ENCODE measurements at regions not wholly inside any gene's neighbourhood (a gene's known extent, or its start where the extent isn't known, plus 50 kb on each side); places are given as distances from the start of the nearest gene placed in this dataset.

GRCh38 chr2:78561876-78562275 is 463.6 kb upstream of the REG3G start:
- FAIRE-seq: no peak
- no peak for DNase-seq (ENCODE audit: low spot score)

GRCh38 chr2:78564666-78565065 is 460.8 kb upstream of the REG3G start:
- no peak for FAIRE-seq

GRCh38 chr2:78568782-78569373 is 456.6 kb upstream of the REG3G start:
- no peak for FAIRE-seq
- no peak for DNase-seq (ENCODE audit: low spot score)

More at GRCh38 chr2:78564666-78565065, 460.8 kb upstream of the REG3G start:
- no peak for DNase-seq (ENCODE audit: low spot score)

- FAIRE-seq: no peak
These were observed 449.1 kb upstream of the REG3G start for GRCh38 chr2:78576409-78576808.

GRCh38 chr2:78585871-78586270 is 439.6 kb upstream of the REG3G start:
- FAIRE-seq (no peak), DNase-seq (ENCODE audit: low spot score) (no peak)

More at GRCh38 chr2:78576409-78576808, 449.1 kb upstream of the REG3G start:
- no peak for DNase-seq (ENCODE audit: low spot score)

- no peak for DNase-seq (ENCODE audit: low spot score)
- FAIRE-seq: no peak
These were observed 439.2 kb upstream of the REG3G start for GRCh38 chr2:78586316-78586715.

GRCh38 chr2:78589871-78590270 is 435.6 kb upstream of the REG3G start:
- FAIRE-seq: no peak

GRCh38 chr2:78592491-78592890 is 433.0 kb upstream of the REG3G start:
- FAIRE-seq: no peak
- DNase-seq (ENCODE audit: low spot score): no peak

More at GRCh38 chr2:78589871-78590270, 435.6 kb upstream of the REG3G start:
- no peak for DNase-seq (ENCODE audit: low spot score)

- no peak for DNase-seq (ENCODE audit: low spot score)
- FAIRE-seq: no peak
These were observed 424.4 kb upstream of the REG3G start for GRCh38 chr2:78601113-78601512.

GRCh38 chr2:78602862-78603261 is 422.6 kb upstream of the REG3G start:
- DNase-seq (ENCODE audit: low spot score): no peak
- no peak for FAIRE-seq

- DNase-seq (ENCODE audit: low spot score) (no peak), FAIRE-seq (no peak)
These were observed 418.6 kb upstream of the REG3G start for GRCh38 chr2:78606895-78607294.

GRCh38 chr2:78614726-78615125 is 410.8 kb upstream of the REG3G start:
- DNase-seq (ENCODE audit: low spot score) (no peak), FAIRE-seq (no peak)

GRCh38 chr2:78615956-78616355 is 409.5 kb upstream of the REG3G start:
- DNase-seq (ENCODE audit: low spot score) (no peak), FAIRE-seq (no peak)

GRCh38 chr2:78634425-78634824 is 391.1 kb upstream of the REG3G start:
- FAIRE-seq (no peak), DNase-seq (ENCODE audit: low spot score) (no peak)

- FAIRE-seq: peak; percentile 23
- peak; percentile 21 for DNase-seq (ENCODE audit: low spot score)
These were observed 380.6 kb upstream of the REG3G start for GRCh38 chr2:78644854-78645253.

GRCh38 chr2:78646533-78647364 is 378.8 kb upstream of the REG3G start:
- FAIRE-seq: no peak

GRCh38 chr2:78648558-78648957 is 376.9 kb upstream of the REG3G start:
- DNase-seq (ENCODE audit: low spot score) (no peak), FAIRE-seq (no peak)

More at GRCh38 chr2:78646533-78647364, 378.8 kb upstream of the REG3G start:
- no peak for DNase-seq (ENCODE audit: low spot score)

GRCh38 chr2:78654941-78655340 is 370.6 kb upstream of the REG3G start:
- DNase-seq (ENCODE audit: low spot score) (no peak), FAIRE-seq (no peak)

- no peak for DNase-seq (ENCODE audit: low spot score)
- no peak for FAIRE-seq
These were observed 348.4 kb upstream of the REG3G start for GRCh38 chr2:78676921-78677696.

GRCh38 chr2:78677774-78678173 is 347.7 kb upstream of the REG3G start:
- FAIRE-seq (no peak), DNase-seq (ENCODE audit: low spot score) (no peak)

GRCh38 chr2:78681386-78681785 is 344.1 kb upstream of the REG3G start:
- DNase-seq (ENCODE audit: low spot score): no peak
- no peak for FAIRE-seq

GRCh38 chr2:78682781-78683180 is 342.7 kb upstream of the REG3G start:
- FAIRE-seq (no peak), DNase-seq (ENCODE audit: low spot score) (no peak)

Measured in urothelium cell line (cell line).